Left ventricle myocardium inferior (tissue), 1 donor: ENCODE measurements at regions not wholly inside any gene's neighbourhood (a gene's known extent, or its start where the extent isn't known, plus 50 kb on each side); places are given as distances from the start of the nearest gene placed in this dataset.

Experiments used
- DNase-seq: peaks from one replicate; pipeline ENCODE4 v3.0.0-alpha.2; 2020
- H3K27ac ChIP-seq: fragments of 200-600 bp; replicated peaks from 2 replicates; pipeline ENCODE4 v1.8.0; 2021
- H3K27me3 ChIP-seq: fragments of 200-600 bp; 2 replicates; pipeline ENCODE4 v1.8.0; 2021; ENCODE audit warnings: low read depth
- H3K36me3 ChIP-seq: fragments of 200-600 bp; 2 replicates; pipeline ENCODE4 v1.8.0; 2021
- H3K4me1 ChIP-seq: fragments of 200-600 bp; 2 replicates; pipeline ENCODE4 v1.8.0; 2021
- H3K4me3 ChIP-seq: fragments of 200-600 bp; 2 replicates; pipeline ENCODE4 v1.8.0; 2021; ENCODE audit warnings: mild to moderate bottlenecking, moderate library complexity
- H3K9me3 ChIP-seq: fragments of 200-600 bp; replicated peaks from 2 replicates; pipeline ENCODE4 v1.8.0; 2021
- intact Hi-C: fragments of 100-400 bp; cut with micrococcal nuclease; formaldehyde crosslinking; loops from one replicate; pipeline ENCODE4 v1.11.0; 2022
- TF ChIP-seq, protein P1 (sequence below): fragments of 200-600 bp; IDR thresholded peaks from 2 replicates; pipeline ENCODE4 v1.8.0; 2021; ENCODE audit warnings: antibody characterized with exemption, mild to moderate bottlenecking, borderline replicate concordance
- donor health status: DM: no; HTN: yes; CAD: no; lungs with severe emphysema.

DNA sequence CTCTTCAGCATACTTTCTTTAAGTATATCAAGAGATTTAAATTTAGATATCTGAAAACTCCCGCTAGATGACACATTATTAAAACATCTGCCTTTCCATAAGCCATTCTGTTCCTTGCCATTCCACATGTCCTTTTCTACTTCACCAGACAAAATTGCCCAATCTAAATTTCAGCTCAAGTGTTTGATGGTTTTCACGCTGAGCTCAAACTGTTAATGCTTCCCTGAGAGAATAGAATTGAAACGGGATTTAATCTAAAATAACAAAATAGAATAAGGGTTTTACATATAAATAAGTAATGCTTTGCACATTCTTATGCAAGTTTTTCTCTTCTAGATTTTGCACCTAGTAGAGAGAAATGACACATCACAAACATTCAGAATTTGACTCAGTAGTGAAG lies 764.5 kb upstream of the TENM3 start:
- Histone ChIP-seq H3K27ac (no peak overlapping the region), H3K9me3 (no peaks in the 10 kb centered on the region), H3K4me1 (no peaks in the 10 kb centered on the region), H3K4me3 (no peak overlapping the region), H3K36me3 (no peaks in the 10 kb centered on the region), H3K27me3 (peaks cover 6% of the 10 kb centered on the region)
- DNase-seq: no peak
- TF ChIP-seq, protein P1, sequence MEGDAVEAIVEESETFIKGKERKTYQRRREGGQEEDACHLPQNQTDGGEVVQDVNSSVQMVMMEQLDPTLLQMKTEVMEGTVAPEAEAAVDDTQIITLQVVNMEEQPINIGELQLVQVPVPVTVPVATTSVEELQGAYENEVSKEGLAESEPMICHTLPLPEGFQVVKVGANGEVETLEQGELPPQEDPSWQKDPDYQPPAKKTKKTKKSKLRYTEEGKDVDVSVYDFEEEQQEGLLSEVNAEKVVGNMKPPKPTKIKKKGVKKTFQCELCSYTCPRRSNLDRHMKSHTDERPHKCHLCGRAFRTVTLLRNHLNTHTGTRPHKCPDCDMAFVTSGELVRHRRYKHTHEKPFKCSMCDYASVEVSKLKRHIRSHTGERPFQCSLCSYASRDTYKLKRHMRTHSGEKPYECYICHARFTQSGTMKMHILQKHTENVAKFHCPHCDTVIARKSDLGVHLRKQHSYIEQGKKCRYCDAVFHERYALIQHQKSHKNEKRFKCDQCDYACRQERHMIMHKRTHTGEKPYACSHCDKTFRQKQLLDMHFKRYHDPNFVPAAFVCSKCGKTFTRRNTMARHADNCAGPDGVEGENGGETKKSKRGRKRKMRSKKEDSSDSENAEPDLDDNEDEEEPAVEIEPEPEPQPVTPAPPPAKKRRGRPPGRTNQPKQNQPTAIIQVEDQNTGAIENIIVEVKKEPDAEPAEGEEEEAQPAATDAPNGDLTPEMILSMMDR: no peak
- intact Hi-C loops: no loop called here

DNA sequence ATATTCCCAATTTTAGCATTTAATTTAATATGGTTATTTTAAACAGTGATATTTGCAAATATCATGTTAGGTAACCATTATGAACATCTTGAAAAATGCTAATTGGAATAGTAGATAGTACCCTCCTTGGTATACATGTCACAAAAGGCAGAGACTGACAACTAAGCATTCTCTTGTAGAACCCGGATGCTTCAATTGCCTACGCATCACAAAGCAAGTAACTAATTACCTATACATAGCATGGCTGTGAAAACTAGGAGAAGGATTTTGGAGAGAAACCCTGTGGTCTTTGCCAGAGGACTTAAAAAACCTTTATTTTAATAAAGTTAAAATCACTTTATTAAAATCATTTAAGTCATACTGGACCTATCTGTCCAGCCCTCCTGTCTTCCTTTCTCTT lies 764.1 kb upstream of the TENM3 start:
- H3K4me1 ChIP-seq: no peaks in the 10 kb centered on the region
- peaks cover 5% of the 10 kb centered on the region for H3K27me3 ChIP-seq
- no peak for DNase-seq
- no peaks in the 10 kb centered on the region for H3K36me3 ChIP-seq
- H3K4me3 ChIP-seq: no peak overlapping the region
- no peak overlapping the region for H3K27ac ChIP-seq
- intact Hi-C loops: no loop called here
- H3K9me3 ChIP-seq: no peaks in the 10 kb centered on the region
- TF ChIP-seq, protein P1: no peak

DNA sequence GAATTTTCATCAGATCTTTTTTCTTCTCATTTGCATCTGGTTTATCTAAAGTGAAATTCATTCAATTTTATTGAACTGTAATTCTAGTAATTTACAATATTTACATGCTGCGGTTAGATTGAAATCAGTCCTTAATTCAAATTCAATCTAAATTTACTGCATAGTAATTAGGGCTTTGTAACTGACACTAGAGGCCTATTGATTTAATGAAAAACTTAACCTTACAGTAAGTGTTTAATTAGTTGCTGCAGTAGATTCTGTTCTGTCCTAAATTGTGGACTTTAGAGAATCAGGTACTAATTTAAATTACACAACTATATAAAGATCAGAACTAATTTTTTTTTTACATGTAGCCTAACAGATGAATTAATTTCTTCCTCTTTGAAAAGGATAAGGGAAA lies 758.8 kb upstream of the TENM3 start:
- DNase-seq: no peak
- no peaks in the 10 kb centered on the region for H3K27me3 ChIP-seq
- H3K4me3 ChIP-seq: no peak overlapping the region
- TF ChIP-seq, protein P1: no peak
- H3K36me3 ChIP-seq: no peaks in the 10 kb centered on the region
- H3K9me3 ChIP-seq: no peaks in the 10 kb centered on the region
- intact Hi-C loops: no loop called here
- H3K4me1 ChIP-seq: no peaks in the 10 kb centered on the region
- H3K27ac ChIP-seq: no peak overlapping the region

DNA sequence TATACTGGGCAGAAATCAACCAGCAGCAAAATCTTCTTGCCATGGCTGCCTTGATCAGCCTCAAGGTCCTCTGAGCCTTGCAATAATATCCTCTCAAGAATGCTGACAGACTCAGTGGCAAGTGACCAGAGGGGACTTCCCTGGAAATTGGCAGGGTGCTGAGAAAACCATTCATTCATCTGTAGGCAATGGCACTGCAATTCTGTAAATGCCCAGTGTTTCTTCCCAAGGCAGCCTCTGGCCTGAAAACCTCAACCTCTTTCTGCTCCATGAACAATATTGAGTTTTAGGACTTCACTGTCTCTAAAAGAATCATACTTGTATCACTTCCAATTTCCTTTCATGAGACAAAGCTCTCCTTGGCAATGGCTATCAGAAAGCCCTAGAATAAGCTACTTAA lies 754.3 kb upstream of the TENM3 start:
- DNase-seq: no peak
- no peaks in the 10 kb centered on the region for H3K9me3 ChIP-seq
- no peak overlapping the region for H3K27ac ChIP-seq
- H3K36me3 ChIP-seq: no peaks in the 10 kb centered on the region
- intact Hi-C loops: no loop called here
- TF ChIP-seq, protein P1: no peak
- no peak overlapping the region for H3K4me3 ChIP-seq
- no peaks in the 10 kb centered on the region for H3K4me1 ChIP-seq
- no peaks in the 10 kb centered on the region for H3K27me3 ChIP-seq

DNA sequence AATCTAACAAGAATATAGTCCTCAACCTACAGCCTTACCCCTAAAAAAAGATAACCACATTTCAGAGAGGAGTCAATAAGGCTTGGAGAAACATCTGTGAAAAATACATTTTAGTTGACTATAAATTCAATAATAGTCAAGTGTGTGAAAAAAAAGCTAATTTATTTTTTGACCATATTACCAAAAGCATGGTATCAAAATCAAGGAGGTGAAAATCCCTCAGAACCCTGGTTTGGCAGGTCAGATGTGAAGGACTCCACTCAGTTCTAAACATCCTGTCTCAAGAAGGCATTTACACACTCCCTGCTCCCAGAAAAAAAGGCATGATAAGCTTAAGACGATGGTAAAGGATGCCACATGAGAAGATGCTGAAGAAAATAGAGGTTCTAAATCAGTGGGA lies 745.1 kb upstream of the TENM3 start:
- Histone ChIP-seq H3K9me3 (peaks cover 12% of the 10 kb centered on the region), H3K4me1 (no peaks in the 10 kb centered on the region), H3K27me3 (no peaks in the 10 kb centered on the region), H3K27ac (no peak overlapping the region), H3K4me3 (no peak overlapping the region), H3K36me3 (no peaks in the 10 kb centered on the region)
- intact Hi-C loops: no loop called here
- no peak for DNase-seq
- TF ChIP-seq, protein P1: no peak

DNA sequence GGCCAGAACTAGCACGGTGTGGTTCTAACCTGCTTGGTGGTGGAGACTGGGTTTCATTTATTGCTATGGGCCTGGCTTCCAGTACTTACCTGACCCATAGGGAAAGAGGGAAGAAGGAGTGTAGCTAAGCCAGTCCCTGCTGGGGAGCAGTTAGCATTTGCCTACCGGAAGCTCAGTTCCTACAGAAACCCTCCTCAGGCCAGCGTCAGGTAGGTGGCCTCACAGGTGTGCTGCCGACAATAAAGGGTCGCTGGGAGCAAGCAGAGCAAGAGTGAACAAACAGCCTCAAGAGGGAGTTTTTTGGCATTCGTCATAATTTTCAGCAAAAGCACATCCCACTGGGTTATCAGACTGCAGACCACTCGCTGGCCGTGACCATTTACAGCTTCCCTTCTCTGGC lies 740.6 kb upstream of the TENM3 start:
- Histone ChIP-seq H3K27me3 (no peaks in the 10 kb centered on the region), H3K36me3 (no peaks in the 10 kb centered on the region), H3K27ac (no peak overlapping the region), H3K9me3 (peaks cover 12% of the 10 kb centered on the region), H3K4me1 (no peaks in the 10 kb centered on the region), H3K4me3 (no peak overlapping the region)
- DNase-seq: no peak
- intact Hi-C loops: no loop called here
- TF ChIP-seq, protein P1: no peak
